Skin of body (tissue), 1 donor: ENCODE measurements at regions not wholly inside any gene's neighbourhood (a gene's known extent, or its start where the extent isn't known, plus 50 kb on each side); places are given as distances from the start of the nearest gene placed in this dataset.
"Not testable (repeated sequence)": the region's sequence is repeated elsewhere in the genome, so short reads cannot be mapped to it uniquely, and the experiment has no call there.

ENCODE experiments used
- DNase-seq: peaks from one replicate; lab custom pipeline; 2025; lab: John Stamatoyannopoulos, UW

DNA sequence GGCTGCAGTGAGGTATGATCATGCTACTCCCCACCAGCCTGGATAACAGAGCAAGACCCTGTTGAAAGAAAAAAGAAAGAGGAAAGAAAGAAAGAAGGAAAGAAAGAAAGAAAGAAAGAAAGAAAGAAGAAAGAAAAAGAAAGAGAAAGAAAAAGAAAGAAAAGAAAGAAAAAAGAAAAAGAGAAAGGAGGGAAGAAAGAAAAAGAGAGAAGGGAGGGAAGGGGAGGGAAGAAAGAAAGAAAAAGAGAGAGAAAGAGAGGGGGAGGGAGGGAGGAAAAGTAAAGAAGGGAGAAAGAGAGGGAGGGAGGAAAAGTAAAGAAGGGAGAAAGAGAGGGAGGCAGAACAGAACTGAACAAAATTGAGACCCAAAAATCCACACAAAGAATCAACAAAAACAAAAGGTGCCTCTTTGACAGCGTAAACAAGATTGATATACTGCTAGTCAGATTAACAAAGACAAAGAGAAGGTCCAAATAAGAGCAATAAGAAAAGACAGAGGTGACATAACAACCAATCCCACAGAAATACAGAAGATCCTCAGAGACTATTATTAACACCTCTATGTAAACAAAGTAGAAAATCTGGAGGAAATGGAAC, 293.9 kb upstream of the AMIGO2 start:
- DNase-seq = no peak

DNA sequence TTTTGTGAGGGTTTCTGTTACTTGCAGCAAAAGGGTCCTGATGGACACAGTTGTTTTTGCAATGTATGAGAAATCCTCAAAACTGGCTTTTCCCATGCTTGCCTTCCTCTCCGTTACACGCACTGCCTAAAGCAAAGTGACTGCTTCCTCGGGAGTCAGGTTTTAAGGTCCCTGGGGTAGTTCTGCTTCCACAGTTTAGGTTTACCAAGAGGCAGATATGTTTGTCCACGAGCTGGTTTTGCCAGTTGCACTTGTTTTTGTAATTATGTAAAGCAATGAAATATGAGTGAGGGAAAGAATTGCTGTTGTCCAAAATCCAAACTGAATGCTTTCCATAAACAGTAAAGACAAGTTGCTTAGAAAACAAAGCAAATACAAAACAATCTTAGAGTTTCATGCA, 290.7 kb upstream of the AMIGO2 start:
- DNase-seq = no peak

DNA sequence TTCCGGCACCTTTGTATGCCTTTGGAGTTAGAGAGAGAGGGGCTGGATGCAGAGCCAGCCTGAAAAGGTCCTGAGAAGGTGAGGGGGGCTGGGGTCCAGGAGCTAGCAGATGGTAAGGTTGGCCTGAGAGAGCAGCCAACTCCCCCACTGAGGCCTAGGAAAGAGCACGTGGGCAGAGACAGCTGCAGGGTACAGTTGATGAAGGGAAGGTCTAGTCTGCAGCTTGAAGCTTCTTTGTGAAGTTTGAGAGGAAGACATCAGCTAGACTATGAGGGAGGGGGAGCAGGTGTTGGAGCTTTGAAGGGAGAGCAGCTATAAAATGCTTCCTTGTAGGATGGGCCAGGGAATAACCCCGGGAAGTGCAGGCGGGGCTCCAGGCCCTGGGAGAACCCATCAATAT, 289.3 kb upstream of the AMIGO2 start:
- no peak for DNase-seq

DNA sequence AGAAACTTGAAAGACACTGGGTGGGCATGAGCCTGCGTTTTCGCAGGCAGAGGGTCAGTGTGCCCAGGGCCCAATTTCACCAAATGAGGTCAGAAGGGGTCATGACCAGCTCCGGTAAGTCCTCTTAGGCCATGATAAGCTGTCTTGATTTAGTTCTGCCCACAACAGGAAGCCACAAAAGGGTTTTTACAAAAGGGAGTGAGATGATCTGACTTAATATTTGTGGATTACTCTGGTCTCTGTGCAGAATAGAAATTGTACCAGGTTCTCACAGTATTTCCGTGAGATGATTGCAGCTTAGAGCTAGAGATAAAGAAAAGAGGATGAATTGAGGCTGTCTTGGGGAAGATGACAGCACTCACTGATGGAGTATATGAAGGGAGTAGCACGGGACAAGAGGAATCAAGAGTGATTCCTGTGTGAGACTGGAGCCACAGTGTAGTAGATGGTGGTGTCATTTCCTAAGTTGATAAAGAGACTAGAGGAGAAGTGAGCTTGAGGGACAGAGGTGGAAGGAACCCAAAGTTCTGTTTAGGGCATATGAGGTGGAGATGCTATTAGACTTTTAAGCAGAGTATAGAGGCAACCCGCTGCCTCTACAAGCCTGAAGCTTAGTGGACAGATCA, 288.3 kb upstream of the AMIGO2 start:
- DNase-seq = no peak

DNA sequence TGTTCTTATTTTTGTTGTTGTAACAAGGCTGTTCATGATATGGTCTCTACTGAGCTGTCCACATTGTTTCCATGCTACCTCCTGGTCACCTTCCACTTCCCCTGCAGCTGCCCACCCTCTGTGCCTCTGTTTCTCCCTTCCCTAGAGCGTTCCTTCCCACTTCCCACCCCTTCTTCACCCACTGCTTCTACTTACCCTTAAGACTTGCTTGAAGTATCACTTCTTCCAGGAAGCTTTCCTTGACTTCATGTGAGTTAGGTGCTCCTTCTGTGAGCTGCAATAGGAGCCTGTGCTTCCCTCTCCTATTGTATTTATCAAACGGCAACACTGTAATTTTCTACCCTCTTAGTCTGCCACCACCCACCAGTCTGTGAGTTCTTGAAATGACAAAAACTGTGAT, 286.8 kb upstream of the AMIGO2 start:
- DNase-seq = no peak

DNA sequence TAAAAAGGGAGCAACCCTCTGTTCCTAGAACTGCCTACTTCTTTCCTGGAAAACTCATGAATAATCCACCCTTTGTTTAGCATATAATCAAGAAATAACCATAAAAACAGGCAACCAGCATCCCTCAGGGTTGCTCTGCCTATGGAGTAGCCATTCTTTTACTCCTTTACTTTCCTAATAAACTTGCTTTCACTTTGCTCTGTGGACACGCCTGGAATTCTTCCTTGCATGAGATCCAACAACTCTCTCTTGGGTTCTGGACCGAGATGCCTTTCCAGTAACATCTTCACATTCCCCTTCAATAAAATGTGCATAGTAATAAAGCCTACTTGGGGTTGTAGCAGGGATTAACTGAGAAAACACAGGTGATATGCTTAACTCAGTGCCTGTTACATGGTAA, 286.4 kb upstream of the AMIGO2 start:
- no peak for DNase-seq

DNA sequence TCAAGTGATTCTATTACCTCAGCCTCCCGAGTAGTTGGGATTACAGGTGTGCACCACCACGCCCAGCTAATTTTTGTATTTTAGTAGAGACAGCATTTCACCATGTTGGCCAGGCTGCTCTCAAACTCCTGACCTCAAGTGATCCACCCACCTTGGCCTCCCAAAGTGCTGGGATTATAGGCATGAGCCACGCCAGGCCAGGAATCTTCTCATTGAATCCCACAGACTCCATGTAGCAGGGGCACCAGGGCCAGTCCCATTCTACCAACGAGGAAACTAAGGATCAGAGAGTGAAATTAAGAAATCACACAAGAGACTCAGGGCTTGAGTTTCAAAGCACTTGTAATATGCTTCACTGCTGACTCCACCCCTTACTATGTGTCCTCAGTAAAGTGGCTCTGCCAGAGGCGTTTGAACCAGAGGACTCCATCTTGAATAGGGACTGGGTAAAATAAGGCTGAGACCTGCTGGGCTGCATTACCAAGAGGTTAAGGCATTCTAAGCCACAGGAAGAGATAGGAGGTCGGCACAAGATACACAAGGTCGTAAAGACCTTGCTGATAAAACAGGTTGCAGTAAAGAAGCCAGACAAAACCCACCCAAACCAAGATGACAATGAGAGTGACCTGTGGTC, 285.8 kb upstream of the AMIGO2 start:
- DNase-seq = not testable (repeated sequence)

DNA sequence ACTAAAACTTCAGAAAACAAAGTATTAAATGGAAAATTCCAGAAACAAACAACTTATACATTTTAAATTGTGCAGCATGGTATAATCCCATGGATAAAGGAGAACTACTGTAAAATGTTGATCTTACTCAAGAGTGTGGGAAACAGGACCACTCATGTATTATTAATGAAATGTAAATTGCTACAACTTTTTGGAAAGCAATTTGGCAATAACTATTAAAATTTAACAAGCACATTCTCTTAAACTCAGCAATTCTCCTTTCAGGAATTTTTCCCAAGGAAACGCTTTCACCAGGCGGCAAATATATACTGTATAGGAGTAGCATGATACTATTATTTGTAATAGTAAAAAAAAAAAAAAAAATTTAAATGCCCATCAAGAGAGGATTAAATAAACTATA, 284.5 kb upstream of the AMIGO2 start:
- DNase-seq = no peak

DNA sequence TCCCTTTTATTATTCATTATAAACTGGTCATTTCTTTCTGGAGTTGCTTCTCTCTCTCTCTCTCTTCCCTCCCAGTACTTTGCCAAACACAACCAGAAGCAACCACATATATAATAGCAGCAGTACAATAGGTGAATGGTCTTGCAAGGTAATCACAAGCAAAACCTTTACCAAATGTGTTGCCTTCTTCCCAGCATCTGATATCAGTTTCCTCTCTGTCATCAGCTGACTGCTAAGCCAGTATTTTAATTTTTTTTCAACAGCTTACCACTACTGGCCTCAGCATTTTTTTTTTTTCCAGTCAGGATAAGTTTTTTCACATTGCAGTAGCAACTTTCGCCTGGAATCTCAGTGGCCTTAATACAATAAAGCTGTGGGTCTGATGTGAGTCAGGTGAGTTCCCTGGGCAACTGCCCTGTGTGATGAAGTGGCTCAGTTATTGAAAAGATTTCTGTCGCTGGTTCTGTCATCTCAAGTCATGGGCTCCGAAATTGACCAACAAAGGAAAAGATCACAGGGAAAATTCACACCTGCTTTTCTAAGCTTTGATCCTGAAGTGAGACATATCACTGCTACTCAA, 282.5 kb upstream of the AMIGO2 start:
- DNase-seq = no peak

DNA sequence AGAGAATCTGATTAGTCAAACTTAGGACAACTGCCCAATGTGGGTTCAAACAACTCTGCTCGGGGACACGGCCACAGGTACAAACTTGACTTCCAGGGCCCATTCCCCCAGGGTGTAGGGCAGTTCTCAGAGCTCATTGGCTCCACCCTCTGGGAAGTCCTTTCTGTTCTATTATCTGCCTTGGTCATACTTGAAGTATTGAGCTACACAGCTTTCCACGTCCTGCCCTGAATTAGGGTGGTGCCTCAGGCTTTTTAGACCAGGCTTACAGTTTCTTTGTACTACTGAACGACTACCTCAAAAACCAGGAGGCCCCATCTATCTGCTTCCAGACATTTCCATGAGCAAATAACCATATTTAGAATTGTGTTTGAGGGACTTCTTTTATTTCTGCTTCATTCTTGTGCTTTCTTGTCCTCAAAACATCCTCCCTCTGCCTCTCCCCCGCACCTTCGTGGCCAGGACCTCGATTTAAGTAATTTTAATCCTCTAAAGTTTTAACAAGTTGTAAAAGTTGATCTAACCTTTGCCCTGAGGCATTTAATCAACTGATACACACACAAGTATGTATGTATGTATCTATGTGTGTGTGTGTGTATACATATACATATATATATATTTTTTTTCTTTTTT, 281.7 kb upstream of the AMIGO2 start:
- DNase-seq = no peak

DNA sequence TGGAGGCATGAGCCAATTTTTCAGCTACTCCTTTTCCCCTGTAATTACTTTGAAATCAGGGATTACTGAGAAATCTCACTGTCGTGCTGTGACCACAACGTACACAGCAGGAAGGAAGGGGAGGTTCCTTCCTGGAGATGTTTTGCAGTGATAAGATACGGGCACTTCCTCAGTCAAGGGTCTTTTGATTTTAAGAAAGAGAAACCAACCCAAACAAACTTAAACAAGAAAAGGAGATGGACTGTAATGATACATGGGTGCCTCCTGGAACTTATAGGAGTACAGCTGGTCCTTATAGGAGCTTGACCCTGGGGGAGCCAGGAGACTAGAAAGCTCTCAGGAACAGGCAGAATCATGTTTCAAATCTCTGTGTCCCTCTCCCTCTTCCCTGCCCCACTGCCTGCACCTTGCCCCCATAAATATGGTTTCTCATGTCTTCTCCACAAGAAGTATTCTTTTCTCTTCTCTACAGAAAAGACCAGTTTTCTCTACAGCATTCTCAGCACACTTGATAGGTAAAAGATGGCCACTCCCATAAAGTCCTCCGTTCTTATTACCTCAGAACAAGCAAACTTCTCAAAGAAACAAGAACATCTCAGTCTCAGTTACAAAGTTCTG, 281.1 kb upstream of the AMIGO2 start:
- no peak for DNase-seq

DNA sequence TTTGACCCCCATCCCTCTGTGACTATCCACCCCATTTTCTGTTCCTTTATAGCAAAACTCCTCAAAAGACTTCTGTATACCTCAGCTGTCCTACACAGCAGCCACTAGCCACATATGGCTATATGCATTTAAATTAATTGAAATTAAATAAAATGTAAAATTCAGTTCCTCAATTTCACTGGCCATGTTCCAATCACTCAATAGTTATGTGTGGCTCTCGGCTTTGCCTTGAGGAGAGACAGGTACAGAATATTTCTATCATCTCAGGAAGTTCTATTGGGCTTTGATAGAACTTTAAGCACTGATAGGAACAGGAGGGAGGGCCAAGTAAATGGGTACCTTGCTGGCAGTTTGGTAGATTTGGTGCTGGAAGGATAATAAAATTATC, 280.3 kb upstream of the AMIGO2 start:
- DNase-seq = no peak

DNA sequence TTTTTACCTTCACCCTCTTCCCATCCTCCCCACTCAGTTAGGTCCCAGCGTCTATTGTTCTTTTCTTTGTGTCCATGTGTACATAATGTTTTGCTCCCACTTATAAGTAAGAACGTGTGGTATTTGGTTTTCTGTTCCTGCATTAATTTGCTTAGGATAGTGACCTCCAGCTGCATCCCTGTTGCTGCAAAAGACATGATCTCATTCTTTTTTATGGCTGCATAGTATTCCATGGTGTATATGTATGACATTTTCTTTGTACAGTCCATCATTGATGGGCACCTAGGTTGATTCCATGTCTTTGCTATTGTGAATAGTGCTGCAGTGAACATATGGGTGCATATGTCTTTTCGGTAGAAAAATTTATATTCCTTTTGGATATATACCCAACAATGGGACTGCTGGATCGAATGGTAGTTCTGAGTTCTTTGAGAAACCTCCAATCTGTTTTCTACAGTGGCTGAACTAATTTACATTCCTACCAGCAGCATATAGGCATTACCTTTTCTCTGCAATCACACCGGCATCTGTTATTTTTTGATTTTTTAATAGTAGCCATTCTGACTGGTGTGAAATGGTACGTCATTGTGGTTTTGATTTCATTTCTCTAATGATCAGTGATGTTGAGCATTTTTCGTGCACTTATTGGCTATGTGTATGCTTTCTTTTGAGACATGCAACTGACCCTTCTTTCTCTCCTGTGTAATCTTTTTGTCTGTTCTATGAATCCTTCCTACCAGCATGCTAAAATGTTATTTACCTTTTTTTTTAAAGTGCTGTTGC, 279.7 kb upstream of the AMIGO2 start:
- DNase-seq = no peak

DNA sequence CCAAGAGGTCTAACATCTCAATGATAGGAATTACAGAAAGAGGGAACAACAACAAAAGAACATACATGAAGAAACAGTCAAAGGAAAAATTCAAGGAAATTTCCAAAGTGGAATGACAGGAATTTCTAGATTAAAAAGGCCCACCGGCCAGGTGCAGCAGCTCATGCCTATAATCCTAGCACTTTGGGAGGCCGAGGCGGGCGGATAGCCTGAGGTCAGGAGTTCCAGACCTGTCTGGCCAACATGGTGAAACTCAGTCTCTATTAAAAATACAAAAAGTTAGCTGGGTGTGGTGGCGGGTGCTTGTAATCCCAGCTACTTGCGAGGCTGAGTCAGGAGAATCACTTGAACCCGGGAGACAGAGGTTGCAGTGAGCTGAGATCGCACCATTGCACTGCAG, 277.2 kb upstream of the AMIGO2 start:
- not testable (repeated sequence) for DNase-seq

DNA sequence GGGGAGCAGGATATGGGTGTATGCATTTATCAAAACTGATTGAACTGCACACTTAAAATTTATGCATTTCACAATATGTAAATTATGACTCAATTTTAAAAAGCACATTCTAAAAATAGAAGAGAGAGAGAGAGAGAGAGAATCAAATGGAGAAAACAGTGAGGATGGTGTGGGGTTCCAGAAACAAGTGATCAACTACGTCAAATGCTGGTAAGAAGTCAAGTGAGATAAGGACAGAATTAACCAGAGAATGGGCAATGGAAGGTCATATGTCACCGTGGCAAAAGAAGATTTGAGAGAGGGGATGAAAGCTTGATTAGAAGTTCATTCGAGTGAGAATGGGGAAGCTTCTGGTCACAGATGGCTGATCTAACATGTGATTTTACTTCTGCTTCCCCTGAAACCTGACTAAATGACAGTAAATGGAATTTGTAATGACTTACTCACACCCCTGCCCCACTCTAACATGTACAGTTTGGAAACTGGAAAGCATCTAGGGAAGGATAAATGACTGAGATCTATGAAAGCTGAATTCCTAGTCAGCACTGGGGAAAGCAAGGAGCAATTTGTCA, 276.5 kb upstream of the AMIGO2 start:
- no peak for DNase-seq

DNA sequence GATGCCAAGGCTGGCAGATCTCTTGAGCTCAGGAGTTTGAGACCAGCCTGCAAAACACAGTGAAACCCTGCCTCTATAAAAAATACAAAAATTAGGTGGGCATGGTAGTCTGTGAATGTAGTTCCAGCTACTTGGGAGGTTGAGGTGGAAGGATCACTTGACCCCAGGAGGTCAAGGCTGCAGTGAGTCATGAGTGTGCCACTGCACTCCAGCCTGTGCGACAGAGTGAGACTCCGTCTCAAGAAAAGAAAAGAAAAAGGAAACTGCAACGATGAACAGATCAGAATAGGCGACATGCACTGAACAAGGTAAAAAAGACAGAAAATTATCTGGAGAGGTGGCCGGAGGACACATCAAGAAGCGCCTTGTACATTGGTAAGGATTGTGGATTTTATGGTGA, 273.7 kb upstream of the AMIGO2 start:
- no peak for DNase-seq

DNA sequence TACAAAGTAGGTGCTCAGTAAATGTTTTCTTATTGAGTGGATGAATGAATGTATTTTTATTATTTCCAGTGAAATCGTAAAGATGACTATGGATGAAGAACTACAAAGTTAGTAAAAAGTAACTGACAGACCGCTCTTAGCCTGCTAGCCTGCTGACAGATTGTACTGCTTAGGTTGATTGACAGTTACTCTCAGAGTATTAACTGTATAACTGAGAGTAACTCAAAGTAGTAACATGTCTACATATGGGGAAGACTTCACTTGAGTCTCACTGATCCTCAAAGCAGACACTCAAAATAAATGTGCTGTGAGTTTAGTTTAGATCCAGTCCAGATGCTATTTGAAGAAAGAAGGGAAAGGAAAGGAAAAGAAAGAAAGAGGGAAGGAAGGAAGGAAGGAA, 272.3 kb upstream of the AMIGO2 start:
- DNase-seq = no peak

DNA sequence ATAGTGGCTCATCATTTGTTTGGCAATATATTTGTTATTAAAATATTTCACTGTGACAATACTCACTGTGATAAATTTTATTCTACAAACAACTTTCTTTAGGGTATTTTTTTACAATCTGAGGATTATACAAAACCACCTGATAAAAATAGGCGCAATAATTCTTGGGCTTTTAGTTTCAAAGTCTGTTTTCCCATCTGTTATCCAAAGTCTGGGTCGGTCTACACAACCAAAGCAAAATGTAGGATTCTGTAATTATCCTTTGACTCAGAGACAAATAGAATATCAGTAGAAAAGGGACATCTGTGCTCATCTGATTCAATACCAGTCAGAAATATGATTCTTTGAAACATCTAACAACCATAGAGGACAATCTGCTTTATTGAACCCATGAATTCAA, 271.8 kb upstream of the AMIGO2 start:
- no peak for DNase-seq

DNA sequence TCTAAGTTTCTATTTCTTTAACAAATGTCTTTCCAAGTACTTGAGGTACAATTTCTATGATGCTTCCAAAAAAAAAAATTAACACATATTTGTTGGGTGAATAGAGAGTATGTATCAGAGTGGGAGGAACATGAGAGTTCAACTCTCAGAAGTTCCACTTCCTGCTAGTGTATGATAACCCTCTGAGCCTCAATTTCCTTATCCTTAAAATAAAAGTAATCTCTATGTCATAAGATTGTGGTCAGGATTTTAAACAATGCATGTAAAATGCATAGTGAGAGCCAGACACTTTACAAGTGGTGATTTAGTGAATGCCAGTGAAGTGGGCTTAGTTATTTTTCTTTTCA, 270.3 kb upstream of the AMIGO2 start:
- no peak for DNase-seq

DNA sequence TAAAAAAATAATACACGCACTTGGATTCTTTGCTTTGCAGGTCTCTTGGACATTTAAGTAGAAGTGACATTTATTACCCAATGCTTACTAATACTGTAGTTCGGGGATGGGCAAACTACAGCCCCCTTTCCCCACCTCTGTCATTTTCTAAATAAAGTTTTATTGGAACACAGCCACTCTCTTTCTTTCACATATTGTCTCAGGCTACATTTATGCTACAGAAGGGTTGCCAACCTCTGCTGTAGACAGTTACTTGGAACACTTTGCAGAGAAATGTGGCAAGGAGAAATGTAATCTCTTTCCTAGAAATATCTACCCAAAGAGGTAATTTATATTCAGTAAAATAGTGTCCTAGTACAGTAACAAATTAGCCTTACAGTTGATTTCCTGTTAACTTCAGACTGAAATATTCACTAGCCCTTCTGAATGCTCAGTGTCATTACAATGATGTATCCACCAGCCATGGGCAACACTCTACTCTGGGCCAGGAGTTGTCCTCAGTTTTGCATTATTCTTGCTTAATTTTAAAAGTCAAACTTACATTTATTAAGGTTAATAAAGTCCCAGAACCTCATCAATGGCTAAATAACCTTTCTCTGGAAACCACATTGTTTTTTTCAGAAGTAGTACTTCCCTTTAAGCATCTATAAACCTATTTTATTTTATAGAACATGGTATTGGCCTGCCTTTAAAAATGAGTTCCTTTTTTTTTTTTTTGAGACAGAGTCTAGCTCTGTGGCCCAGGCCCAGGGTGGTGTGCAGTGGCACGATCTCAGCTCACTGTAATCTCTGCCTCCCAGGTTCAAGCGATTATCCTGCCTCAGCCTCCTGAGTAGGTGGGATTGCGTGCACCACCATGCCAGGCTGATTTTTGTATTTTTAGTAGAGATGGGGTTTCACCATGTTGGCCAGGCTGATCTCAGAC, 269.6 kb upstream of the AMIGO2 start:
- DNase-seq = no peak
